IPS-NIHi7 (cell line): ENCODE measurements at regions not wholly inside any gene's neighbourhood (a gene's known extent, or its start where the extent isn't known, plus 50 kb on each side); places are given as distances from the start of the nearest gene placed in this dataset.
"Not testable (repeated sequence)": the region's sequence is repeated elsewhere in the genome, so short reads cannot be mapped to it uniquely, and the experiment has no call there.

Experiments used
- DNase-seq: peaks from one replicate; pipeline ENCODE4 v3.0.0; 2012; ENCODE audit warnings: mixed read lengths; ENCODE audit errors: extremely low spot score

GRCh38 chr10:21406595-21407193, 118.8 kb downstream of the SKIDA1 start:
- DNase-seq = no peak

- DNase-seq = no peak
Measured at GRCh38 chr10:21405981-21406380, 119.5 kb downstream of the SKIDA1 start.

- DNase-seq = no peak
Measured at GRCh38 chr10:21403256-21404015, 122.0 kb downstream of the SKIDA1 start.

- DNase-seq = no peak
Measured at GRCh38 chr10:21402606-21403083, 122.8 kb downstream of the SKIDA1 start.

GRCh38 chr10:21401196-21401595, 124.3 kb downstream of the SKIDA1 start:
- no peak for DNase-seq

DNA sequence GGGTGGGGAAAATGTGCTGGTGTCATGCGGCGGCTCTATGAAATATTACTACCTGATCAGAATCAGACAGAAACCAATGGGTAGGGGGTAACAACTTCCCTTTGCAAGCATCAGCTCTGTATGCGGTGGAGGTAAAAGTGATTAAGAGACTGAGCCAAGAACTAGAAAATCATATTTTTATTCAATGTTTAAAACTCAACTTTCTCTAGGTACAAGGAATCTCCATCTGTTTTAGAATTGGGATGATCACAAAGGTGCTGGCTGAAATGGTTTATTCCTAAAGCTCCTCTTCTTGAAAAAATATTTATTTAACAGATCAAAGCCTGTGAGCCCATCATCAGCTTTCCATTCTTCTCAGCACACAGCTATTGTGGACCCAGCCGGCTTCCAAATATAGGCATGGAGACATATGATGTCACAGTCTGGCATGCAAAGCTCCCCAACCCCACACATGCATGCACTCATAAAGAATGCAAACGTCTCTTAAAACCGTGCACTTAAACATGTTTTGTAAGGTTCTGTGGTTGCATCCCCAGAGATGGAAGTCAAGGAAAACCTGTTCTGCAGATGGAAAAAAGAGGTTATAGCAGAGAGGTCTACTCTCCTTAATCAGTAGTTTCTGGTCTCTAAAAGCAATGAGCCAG, 126.0 kb downstream of the SKIDA1 start:
- no peak for DNase-seq

GRCh38 chr10:21398563-21399231, 126.8 kb downstream of the SKIDA1 start:
- no peak for DNase-seq

DNA sequence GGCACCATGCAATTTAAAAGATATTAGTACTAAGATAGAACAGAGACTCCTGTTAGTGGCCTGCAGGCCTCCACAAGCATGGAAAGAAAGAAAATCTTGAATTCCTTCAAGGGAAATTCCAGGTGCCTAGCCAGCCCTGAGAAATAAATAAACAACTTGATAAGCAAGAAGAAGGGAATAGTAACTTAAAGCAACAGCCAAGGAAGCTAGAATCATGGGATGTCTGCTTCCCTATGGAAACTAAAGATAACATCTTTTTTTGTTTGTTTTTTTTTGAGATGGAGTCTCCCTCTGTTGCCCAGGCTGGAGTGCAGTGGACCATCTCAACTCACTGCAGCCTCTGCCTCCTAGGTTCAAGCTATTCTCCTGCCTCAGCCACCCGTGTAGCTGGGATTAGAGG, 128.6 kb downstream of the SKIDA1 start:
- no peak for DNase-seq

DNA sequence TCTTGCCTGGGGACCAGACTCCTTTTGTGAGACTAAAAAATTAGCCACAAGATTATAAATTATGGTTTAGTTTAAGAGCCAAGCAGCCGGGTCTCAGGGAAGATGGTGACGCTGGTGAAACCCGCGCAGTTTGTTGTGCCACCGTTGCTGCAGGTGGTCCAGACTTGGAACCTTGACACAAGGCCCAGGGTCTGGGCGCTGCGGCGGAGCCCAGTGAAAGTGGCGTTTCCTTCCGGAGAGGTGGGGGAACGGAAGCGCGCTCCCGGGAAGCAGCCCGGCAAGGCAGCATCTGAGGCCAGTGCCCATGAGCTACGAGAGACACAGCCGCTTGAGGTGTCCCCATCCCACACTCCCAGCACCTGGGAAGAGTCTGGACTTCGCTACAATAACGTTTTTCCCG, 131.6 kb downstream of the SKIDA1 start:
- DNase-seq = no peak

- no peak for DNase-seq
Measured at GRCh38 chr10:21388589-21388988, 136.9 kb downstream of the SKIDA1 start.

DNA sequence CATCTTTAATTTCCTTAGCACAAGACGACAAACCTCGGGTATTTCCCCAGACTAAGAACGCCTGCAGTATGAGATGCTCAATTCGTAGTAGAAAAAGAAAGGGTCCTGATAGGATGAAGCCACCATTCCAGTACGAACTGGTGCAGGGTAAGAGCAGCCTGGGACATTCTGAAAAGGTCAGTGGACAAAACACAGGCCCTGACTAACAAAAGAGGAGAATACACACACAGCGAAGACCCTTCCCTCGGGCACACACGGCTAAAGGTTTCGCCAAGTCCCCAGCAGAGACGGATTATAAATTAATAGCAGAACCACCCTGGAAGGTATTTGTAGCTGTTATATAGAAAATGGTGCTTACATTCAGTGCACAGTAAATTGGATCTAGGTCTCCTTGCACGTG, 137.6 kb downstream of the SKIDA1 start:
- no peak for DNase-seq

GRCh38 chr10:21385996-21386585, 139.4 kb downstream of the SKIDA1 start:
- no peak for DNase-seq

DNA sequence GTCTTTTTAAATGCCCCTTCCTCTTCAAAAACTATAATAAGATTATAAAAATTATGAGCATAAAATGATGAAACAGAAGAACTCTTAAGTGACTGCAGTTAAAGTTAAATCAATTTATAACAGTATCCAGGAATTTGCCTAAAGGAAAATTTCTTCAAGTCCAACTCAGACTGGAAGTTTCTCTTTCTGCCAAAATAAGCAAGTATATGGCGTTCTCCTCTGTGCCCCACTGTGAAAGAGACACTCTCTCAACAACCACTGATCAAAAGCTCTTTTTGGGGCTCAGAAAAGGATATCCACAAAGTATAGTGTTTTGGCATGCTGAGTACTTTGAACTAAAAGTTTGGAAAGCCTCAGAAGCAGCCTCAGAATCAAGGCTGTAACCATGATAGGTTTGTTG, 139.9 kb downstream of the SKIDA1 start:
- DNase-seq = no peak

DNA sequence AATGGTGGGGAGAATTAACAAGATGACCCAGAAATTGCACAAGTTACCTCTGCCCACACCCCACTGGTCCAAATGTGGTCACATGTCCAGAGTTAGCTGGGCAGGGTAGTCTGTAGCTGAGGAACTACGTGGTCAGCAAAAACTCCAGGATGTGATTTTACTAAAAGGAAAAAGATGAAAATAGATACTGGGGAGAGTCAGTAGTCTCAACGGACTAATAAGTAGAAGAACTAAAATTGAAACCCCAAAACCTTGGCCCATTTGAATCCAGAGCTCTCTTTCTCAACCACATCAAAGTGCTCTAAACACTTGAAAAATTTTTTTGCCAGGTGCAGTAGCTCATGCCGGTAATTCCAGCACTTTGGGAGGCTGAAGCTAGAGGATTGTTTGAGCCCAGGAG, 146.3 kb downstream of the SKIDA1 start:
- no peak for DNase-seq

DNA sequence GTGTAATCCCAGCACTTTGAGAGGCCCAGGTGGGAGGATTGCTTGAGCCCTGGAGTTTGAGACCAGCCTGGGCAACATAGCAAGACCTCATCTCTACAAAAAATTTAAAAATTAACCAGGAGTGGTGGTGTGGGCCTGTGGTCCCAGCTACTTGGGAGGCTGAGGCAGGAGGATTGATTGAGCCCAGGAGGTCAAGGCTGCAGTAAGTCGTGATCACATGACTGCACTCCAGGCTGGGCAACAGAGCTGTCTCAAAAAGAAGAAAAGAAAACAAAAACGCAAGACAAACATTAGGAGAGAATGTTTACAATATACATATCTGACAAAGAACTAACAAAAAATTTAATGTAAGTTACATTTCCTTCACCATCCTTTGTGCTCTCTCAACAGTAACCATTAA, 150.2 kb downstream of the SKIDA1 start:
- not testable (repeated sequence) for DNase-seq

GRCh38 chr10:21373881-21374280, 151.6 kb downstream of the SKIDA1 start:
- DNase-seq = not testable (repeated sequence)

DNA sequence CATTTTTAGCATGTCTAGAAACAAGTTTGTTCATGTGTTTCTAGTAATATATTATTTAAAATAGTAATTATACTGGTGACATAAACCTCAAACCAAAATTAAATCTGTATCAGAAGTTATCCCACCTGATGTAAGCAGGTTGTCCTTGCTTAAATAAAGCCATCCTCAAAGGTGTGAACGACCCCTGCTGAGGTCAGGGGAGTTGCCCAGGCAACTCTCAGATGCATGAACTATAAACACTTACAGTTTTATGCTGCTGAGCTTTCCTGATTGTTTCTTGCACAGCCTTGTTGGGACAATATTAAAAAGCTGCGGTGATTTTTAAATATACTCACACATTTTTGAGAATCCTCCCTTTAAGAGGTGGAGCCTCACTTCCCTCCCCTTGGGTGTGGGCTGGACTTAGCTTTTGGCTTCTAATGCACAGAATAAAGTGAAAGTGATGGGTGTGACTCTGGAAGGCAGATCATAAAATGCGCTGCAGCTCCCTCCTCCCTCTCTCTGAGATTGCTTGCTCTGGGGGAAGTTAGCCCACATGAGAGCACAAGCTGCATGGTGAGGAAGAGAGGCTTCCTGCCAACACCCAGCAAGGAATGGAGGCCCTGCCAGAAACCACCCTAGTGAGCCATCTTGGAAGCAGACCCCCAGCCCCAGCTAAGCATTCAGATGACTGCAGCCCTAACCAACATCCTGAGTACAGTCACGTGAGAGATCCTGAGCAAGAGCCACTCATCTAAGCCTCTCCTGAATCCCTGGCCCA, 152.7 kb downstream of the SKIDA1 start:
- no peak for DNase-seq

GRCh38 chr10:21369697-21370096, 155.8 kb downstream of the SKIDA1 start:
- DNase-seq = no peak

DNA sequence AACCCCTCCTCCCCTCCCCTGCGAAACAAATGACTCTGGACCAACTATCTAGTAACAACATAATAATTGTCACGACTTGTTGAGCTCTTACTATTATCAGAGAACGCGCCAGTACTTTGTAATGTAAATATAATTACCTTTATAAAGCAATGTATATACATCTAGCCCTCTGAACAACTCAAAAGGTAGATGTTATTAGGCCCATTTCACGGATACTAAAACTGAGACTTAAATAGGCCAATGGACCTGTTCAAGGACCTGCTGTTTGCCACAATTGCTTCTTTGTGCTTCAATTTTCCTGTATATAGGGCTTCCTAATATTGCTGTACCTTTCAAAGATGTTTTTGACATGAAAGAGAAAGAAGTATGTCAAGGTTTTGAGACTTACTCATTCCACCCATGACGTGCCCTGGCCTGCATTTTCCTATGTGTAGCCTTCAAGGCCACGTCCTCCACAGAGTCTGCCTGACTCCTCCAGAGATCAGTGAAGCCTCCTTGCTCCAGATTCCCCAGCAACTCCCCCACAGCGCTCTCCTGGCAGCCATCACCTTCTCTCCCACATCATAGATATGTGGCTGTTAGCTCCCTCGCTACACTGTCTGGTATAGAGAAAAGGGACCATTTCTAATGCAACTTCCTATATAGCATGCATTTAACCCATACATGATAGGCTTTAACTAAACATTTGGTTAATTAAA, 156.6 kb downstream of the SKIDA1 start:
- DNase-seq = no peak

DNA sequence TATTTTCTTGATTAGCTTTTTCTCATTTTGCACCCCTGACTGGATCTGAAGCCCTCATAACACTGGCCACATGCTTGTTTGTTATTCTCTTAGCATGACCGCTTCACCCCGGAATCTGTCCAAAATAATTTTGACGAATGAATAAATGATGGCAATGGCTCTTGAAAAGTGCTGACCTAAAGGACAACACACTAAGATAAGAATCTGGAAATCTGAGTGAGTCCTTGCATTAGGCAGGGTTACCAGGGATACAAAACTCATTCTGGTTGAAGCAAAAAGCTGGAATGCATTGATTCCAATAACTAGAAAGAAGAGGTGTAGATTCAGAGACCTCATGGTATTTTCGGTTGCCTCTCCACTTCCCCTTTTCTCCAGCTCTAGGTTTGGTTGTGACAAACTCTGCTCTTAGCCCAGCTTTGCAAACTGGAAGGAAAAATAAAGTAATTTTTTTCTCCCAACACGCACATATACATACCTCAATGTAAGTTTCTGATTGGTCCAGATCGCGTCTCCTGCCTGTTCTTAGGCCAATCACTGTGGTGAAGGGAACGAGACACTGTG, 157.4 kb downstream of the SKIDA1 start:
- no peak for DNase-seq
